ENCODE measurements at regions not wholly inside any gene's neighbourhood (a gene's known extent, or its start where the extent isn't known, plus 50 kb on each side); places are given as distances from the start of the nearest gene placed in this dataset.

- no peak for TF ChIP-seq EZH2 (IDR thresholded peaks at IDR 0.05; ENCODE audit: low read length)
- TF ChIP-seq, protein P1, sequence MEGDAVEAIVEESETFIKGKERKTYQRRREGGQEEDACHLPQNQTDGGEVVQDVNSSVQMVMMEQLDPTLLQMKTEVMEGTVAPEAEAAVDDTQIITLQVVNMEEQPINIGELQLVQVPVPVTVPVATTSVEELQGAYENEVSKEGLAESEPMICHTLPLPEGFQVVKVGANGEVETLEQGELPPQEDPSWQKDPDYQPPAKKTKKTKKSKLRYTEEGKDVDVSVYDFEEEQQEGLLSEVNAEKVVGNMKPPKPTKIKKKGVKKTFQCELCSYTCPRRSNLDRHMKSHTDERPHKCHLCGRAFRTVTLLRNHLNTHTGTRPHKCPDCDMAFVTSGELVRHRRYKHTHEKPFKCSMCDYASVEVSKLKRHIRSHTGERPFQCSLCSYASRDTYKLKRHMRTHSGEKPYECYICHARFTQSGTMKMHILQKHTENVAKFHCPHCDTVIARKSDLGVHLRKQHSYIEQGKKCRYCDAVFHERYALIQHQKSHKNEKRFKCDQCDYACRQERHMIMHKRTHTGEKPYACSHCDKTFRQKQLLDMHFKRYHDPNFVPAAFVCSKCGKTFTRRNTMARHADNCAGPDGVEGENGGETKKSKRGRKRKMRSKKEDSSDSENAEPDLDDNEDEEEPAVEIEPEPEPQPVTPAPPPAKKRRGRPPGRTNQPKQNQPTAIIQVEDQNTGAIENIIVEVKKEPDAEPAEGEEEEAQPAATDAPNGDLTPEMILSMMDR (optimal IDR thresholded peaks at IDR 0.05 in 1 of 3, IDR thresholded peaks at IDR 0.05 in 1 of 3, conservative IDR thresholded peaks at IDR 0.05 in 1 of 3; ENCODE audit: extremely low read depth in 1 of 3, insufficient read depth in 2 of 3, low read length in 3 of 3), result no peak
Measured at GRCh38 chr20:50396623-50397022, 113.6 kb upstream of the PTPN1 start.

Data from keratinocyte (primary cell).